H9 (cell line): ENCODE measurements at regions not wholly inside any gene's neighbourhood (a gene's known extent, or its start where the extent isn't known, plus 50 kb on each side); places are given as distances from the start of the nearest gene placed in this dataset.

Source experiments
- DNase-seq: peaks from one replicate; pipeline ENCODE4 v3.0.0-alpha.2; 2017
- H2AFZ ChIP-seq: one replicate; pipeline ENCODE4 v1.6.1; 2013; ENCODE audit warnings: mild to moderate bottlenecking, low read length, control low read depth, moderate library complexity
- H2AK5ac ChIP-seq: 2 replicates; pipeline ENCODE4 v1.6.1; 2013; ENCODE audit warnings: low read length, control low read depth, mixed read lengths; ENCODE audit not compliant: insufficient read length
- H2BK120ac ChIP-seq: one replicate; pipeline ENCODE4 v1.6.1; 2013; ENCODE audit warnings: low read depth, mild to moderate bottlenecking, low read length, control low read depth, inconsistent platforms; ENCODE audit not compliant: poor library complexity, severe bottlenecking
- H2BK12ac ChIP-seq: 2 replicates; pipeline ENCODE4 v1.6.1; 2013; ENCODE audit warnings: low read length, control low read depth, mixed read lengths, low read depth; ENCODE audit not compliant: insufficient read length
- H2BK15ac ChIP-seq: 2 replicates; pipeline ENCODE4 v1.6.1; 2013; ENCODE audit warnings: low read depth, low read length, control low read depth
- H2BK20ac ChIP-seq: one replicate; pipeline ENCODE4 v1.6.1; 2013; ENCODE audit warnings: low read depth, mild to moderate bottlenecking, low read length, control low read depth, inconsistent platforms; ENCODE audit not compliant: poor library complexity, severe bottlenecking
- H2BK5ac ChIP-seq: 2 replicates; pipeline ENCODE4 v1.6.1; 2013; ENCODE audit warnings: low read length, control low read depth, mixed read lengths; ENCODE audit not compliant: insufficient read length
- H3K14ac ChIP-seq: 2 replicates; pipeline ENCODE4 v1.6.1; 2013; ENCODE audit warnings: low read length, control low read depth; ENCODE audit not compliant: insufficient read depth
- H3K18ac ChIP-seq: 2 replicates; pipeline ENCODE4 v1.6.1; 2013; ENCODE audit warnings: low read depth, mild to moderate bottlenecking, mixed read lengths, low read length, control low read depth; ENCODE audit not compliant: insufficient read length
- H3K23ac ChIP-seq: 2 replicates; pipeline ENCODE4 v1.6.1; 2013; ENCODE audit warnings: low read length, control low read depth, mixed read lengths, low read depth; ENCODE audit not compliant: insufficient read length
- H3K23me2 ChIP-seq: 2 replicates; pipeline ENCODE4 v1.6.1; 2013; ENCODE audit warnings: low read depth, mild to moderate bottlenecking, mixed read lengths, low read length, control low read depth; ENCODE audit not compliant: insufficient read length, poor library complexity, severe bottlenecking
- H3K27ac ChIP-seq: 2 replicates; pipeline ENCODE4 v1.5.1; 2013; ENCODE audit warnings: low read length, control low read depth, mixed read lengths, low read depth; ENCODE audit not compliant: insufficient read length
- H3K27me3 ChIP-seq: 2 replicates; pipeline ENCODE4 v1.6.1; 2013; ENCODE audit warnings: low read length, control low read depth, inconsistent platforms; ENCODE audit not compliant: insufficient read depth
- H3K4ac ChIP-seq: 2 replicates; pipeline ENCODE4 v1.6.1; 2013; ENCODE audit warnings: low read depth, mild to moderate bottlenecking, control low read depth, inconsistent platforms, low read length, moderate library complexity
- H3K4me1 ChIP-seq: 2 replicates; pipeline ENCODE4 v1.6.1; 2013; ENCODE audit warnings: low read length, control low read depth, inconsistent platforms; ENCODE audit not compliant: insufficient read depth
- H3K4me2 ChIP-seq: 2 replicates; pipeline ENCODE4 v1.6.1; 2013; ENCODE audit warnings: low read length, control low read depth, mixed read lengths; ENCODE audit not compliant: insufficient read length, insufficient read depth
- H3K56ac ChIP-seq: 2 replicates; pipeline ENCODE4 v1.6.1; 2013; ENCODE audit warnings: low read depth, mild to moderate bottlenecking, mixed read lengths, low read length, control low read depth; ENCODE audit not compliant: insufficient read length
- H3K79me1 ChIP-seq: 2 replicates; pipeline ENCODE4 v1.6.1; 2013; ENCODE audit warnings: low read depth, mild to moderate bottlenecking, moderate library complexity, low read length, control low read depth, inconsistent platforms; ENCODE audit not compliant: insufficient read depth, poor library complexity, severe bottlenecking
- H3K79me2 ChIP-seq: 2 replicates; pipeline ENCODE4 v1.6.1; 2013; ENCODE audit warnings: low read length, control low read depth, inconsistent platforms; ENCODE audit not compliant: insufficient read depth
- H3K9ac ChIP-seq: 2 replicates; pipeline ENCODE4 v1.6.1; 2013; ENCODE audit warnings: low read length, control low read depth, mixed read lengths; ENCODE audit not compliant: insufficient read length; ENCODE audit errors: extremely low read depth
- H3K9me3 ChIP-seq: one replicate; pipeline ENCODE4 v1.6.1; 2013; ENCODE audit warnings: low read depth, low read length, inconsistent platforms; ENCODE audit not compliant: control insufficient read depth
- H3T11ph ChIP-seq: one replicate; pipeline ENCODE4 v1.6.1; 2013; ENCODE audit warnings: mild to moderate bottlenecking, low read length, control low read depth, inconsistent platforms
- H4K20me1 ChIP-seq: one replicate; pipeline ENCODE4 v1.6.1; 2013; ENCODE audit not compliant: control insufficient read depth, insufficient read length, insufficient read depth
- H4K5ac ChIP-seq: 2 replicates; pipeline ENCODE4 v1.6.1; 2013; ENCODE audit warnings: low read depth, mild to moderate bottlenecking, mixed read lengths, low read length, control low read depth; ENCODE audit not compliant: insufficient read length
- H4K8ac ChIP-seq: replicated peaks from 2 replicates; pipeline ENCODE4 v1.6.1; 2013; ENCODE audit warnings: low read length, control low read depth, mixed read lengths, low read depth; ENCODE audit not compliant: insufficient read length
- H4K91ac ChIP-seq: 2 replicates; pipeline ENCODE4 v1.6.1; 2013; ENCODE audit warnings: low read depth, mild to moderate bottlenecking, moderate library complexity, mixed read lengths, low read length, control low read depth; ENCODE audit not compliant: insufficient read length
- H3K27ac Mint-ChIP-seq, 3 experiments: 2 replicates in 2 of 3; 3 replicates in 1 of 3; pipeline ENCODE4 v1.8.0; 2020 to 2021; ENCODE audit warnings: mixed read lengths in 3 of 3, mild to moderate bottlenecking in 1 of 3, moderate library complexity in 1 of 3
- H3K27me3 Mint-ChIP-seq: 2 replicates; pipeline ENCODE4 v1.8.0; 2021; ENCODE audit warnings: low read depth, mild to moderate bottlenecking, moderate library complexity, mixed read lengths
- H3K36me3 Mint-ChIP-seq, 3 experiments: 2 replicates in 2 of 3; 3 replicates in 1 of 3; pipeline ENCODE4 v1.8.0; 2020 to 2021; ENCODE audit warnings: low read depth in 3 of 3, mixed read lengths in 3 of 3; ENCODE audit not compliant: insufficient read depth in 1 of 3
- H3K4me1 Mint-ChIP-seq, 2 experiments: 2 replicates each; pipeline ENCODE4 v1.8.0; 2020; ENCODE audit warnings: mixed read lengths in 2 of 2
- H3K4me3 Mint-ChIP-seq, 2 experiments: 2 replicates in 1 of 2; 3 replicates in 1 of 2; pipeline ENCODE4 v1.8.0; 2020 to 2021; ENCODE audit warnings: mild to moderate bottlenecking in 2 of 2, mixed read lengths in 2 of 2, moderate library complexity in 1 of 2
- H3K9me3 Mint-ChIP-seq, 2 experiments: 2 replicates in 1 of 2; 3 replicates in 1 of 2; pipeline ENCODE4 v1.8.0; 2020; ENCODE audit warnings: mild to moderate bottlenecking in 2 of 2, mixed read lengths in 2 of 2, moderate library complexity in 1 of 2
- CTCF ChIP-seq: fragments of 200-600 bp; sonication (generic); conservative IDR thresholded peaks from 3 replicates; pipeline ENCODE4 v1.8.0; 2021; ENCODE audit warnings: antibody characterized with exemption, mild to moderate bottlenecking
- WGBS: extraction: QIAGEN DNeasy Blood & Tissue Kit; methylation state at CpG from one replicate; pipeline ENCODE4 v1.1.7; 2013; ENCODE audit warnings: missing lambda C conversion rate, low lambda C conversion rate, mixed read lengths; ENCODE audit not compliant: insufficient read length; ENCODE audit errors: extremely low coverage; 5-methylcytosine and 5-hydroxymethylcytosine counted together

GRCh38 chr1:229056046-229056445 is 214.9 kb upstream of the RAB4A start:
- Mint-ChIP-seq H3K9me3 (peaks cover 6 to 8% of the 10 kb centered on the region in 2 experiments; a peak in 4 of 5 replicates), H3K27ac (no peak overlapping the region), H3K36me3 (peaks cover 0 to 8% (median 0%) of the 10 kb centered on the region in 3 experiments; a peak in 4 of 7 replicates), H3K4me1 (peaks cover 18 to 27% of the 10 kb centered on the region in 2 experiments), H3K4me3 (no peak overlapping the region), H3K27me3 (peaks cover 4% of the 10 kb centered on the region; the same call in 1 of the 2 replicates)
- Histone ChIP-seq H3K4me1 (no peaks in the 10 kb centered on the region), H3K23ac (no peak overlapping the region), H3K18ac (no peak overlapping the region), H2BK5ac (no peak overlapping the region), H3K4ac (no peak overlapping the region), H3K27ac (no peak overlapping the region), H2BK12ac (no peak overlapping the region), H3K56ac (no peak overlapping the region), H4K20me1 (no peaks in the 10 kb centered on the region), H3K9me3 (no peaks in the 10 kb centered on the region), H4K8ac (no peak overlapping the region), H3K14ac (no peak overlapping the region), H4K91ac (no peak overlapping the region), H2AFZ (no peak overlapping the region), H3K23me2 (no peaks in the 10 kb centered on the region), H2BK15ac (no peak overlapping the region), H3K79me2 (no peaks in the 10 kb centered on the region), H3K79me1 (no peaks in the 10 kb centered on the region), H3K4me2 (no peak overlapping the region), H4K5ac (no peak overlapping the region), H2BK20ac (no peak overlapping the region), H3K27me3 (no peaks in the 10 kb centered on the region), H3T11ph (no peak overlapping the region), H2BK120ac (no peak overlapping the region), H3K9ac (no peak overlapping the region), H2AK5ac (no peak overlapping the region)
- no peak for DNase-seq
- no CpG with 5 or more reads among the region's 1 CpG for WGBS
- TF ChIP-seq CTCF: no peak
